NCI-H1092 treated with DMSO at 0.1 percent for 48 hours (cell line): ENCODE measurements at regions not wholly inside any gene's neighbourhood (a gene's known extent, or its start where the extent isn't known, plus 50 kb on each side); places are given as distances from the start of the nearest gene placed in this dataset.

Source experiments
- DNase-seq: peaks from one replicate; lab custom pipeline; 2025; lab: John Stamatoyannopoulos, UW

DNA sequence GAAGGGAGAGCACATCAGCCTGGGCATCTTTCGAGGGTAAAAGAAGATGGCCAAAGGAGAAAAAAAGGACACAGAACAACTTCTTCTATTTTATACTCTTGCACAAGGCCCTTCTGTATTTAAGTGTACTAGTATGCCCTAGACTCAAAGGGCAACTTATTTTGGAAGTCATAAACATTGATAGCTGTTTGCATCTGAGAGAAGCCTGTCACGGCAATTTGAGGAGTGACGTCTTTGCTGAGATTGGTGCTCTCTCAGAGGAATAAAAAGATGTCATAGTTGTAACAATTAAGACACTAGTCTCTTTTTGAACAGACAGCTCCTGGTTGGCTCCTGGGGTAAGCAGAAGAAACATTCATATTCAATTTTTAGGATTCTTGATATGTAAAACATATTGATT, 260.4 kb upstream of the TTC14 start:
- no peak for DNase-seq

DNA sequence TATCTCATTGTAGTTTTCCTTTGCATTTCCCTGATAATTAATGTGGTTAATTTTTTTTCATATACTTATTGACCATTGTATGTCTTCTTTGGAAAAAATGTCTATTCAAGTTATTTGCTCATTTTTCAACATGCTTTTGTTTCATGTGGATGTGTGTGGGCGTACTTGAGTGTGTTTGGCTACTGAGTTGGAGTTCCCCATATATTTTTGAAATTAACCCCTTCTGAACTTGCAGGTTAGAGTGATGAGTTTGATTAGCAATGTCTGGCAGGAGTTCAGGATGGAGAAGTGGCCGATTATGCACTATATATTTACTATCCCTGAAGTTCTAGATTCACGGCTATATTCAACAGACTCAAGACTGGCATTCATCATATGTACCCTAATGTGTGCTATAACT, 250.4 kb upstream of the TTC14 start:
- DNase-seq, result no peak

DNA sequence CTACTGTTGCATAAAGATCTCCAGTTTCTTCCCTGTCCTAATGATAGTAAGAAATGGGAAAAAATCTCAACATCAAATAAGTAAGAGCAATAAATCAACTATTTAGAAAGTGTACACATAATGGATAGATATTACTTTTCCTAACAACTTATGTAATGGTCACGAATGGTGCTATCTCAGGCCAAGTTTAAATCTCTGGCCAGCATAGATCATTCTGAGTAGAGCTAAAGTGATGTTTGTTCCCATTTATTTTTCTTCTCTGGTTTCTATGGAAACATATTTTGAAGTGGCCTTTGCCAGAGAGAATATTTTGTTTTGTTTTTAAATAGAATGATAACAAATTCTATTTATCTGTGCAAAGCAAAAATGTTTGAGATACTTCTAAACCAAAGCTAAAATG, 249.7 kb upstream of the TTC14 start:
- no peak for DNase-seq

DNA sequence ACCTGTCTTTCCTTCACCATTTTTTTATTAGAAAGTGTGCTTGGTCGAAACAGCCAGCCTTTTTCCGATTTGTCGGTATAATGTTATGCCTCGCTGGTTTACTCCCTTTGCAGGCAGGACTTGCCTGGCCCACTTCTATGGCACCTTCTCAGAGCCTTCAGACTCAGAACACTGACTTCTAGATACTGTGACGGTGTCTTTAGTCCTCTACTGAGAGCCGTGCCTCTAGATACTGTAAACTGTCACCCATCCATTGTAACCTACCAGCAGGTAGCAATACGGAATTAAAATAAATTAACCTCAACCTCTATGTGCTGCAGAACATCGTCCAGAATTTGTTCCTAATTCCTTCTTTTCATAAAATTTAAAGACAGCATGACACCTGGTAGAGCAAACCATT, 247.7 kb upstream of the TTC14 start:
- DNase-seq, result no peak

DNA sequence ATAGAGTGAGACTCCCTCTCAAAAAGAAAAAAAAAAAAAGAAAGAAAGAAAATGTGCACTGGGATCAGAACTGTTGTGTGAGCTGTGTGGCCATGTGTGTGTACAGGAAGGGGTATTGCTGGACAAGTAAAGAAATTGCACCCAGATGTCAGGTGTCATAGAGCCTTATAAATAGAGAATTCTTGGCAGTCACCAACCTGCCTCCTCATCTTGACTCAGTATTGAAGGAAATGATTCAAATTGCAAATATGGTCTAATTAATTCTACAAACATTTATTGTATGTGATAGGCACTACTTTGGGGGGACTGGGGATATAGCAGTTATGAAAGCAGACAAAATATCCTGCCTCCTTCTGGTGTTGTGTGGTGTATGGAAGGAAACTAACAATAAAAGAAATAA, 243.8 kb upstream of the TTC14 start:
- DNase-seq, result no peak

DNA sequence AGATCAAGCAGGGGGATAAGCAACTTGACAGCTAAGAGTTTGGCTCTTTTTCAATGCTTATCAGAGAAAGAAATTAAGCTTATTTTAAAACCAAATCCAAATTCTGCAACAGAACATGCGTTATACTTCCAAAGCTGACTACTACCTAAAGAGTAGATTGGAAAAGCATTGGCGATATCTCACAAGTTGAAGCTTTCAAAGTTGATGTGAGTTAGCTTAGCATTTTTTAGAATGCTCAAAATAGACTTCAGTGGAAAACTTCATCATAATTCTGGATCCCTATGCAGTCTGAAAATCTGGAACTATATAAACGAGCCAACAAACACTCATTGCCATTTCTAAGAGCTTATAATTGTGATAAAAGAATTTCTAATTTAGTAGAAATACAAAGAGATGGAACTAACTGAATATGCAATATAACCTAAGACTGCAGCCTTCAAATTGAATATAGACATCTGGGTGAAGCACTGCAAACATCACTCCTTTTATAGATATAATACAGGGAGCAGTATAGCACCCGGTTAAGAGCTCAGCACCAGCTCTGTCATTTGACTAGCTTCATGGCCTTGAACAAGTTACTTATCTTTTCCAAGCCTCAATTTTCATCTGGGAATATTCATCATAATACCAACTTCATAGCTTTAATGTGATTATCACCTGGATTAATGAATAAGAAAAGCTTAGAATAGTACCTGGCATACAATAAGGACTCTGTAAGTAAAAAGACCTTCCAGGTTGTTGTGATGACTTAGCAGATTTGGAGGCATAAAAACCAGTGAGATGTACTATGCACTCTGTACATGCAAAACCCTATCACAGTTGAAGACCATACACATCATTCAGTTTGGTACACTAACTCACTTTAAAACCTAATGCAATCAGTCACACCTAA, 242.7 kb upstream of the TTC14 start:
- no peak for DNase-seq

DNA sequence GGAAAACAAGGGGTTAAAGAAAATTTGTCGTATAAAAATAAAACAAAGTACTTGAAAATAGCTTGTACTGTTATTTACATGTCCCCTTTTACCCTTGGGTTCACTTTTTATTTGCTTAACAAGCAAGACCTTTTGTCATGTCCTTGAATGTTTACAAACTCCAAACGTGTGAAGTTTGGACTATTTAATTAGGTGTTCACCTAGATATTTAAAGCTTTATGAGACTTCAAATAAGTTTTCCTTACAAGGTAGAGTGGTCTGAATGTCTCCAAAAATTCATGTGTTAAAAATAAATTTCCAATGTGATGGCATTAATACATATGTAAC, 242.0 kb upstream of the TTC14 start:
- DNase-seq, result no peak

DNA sequence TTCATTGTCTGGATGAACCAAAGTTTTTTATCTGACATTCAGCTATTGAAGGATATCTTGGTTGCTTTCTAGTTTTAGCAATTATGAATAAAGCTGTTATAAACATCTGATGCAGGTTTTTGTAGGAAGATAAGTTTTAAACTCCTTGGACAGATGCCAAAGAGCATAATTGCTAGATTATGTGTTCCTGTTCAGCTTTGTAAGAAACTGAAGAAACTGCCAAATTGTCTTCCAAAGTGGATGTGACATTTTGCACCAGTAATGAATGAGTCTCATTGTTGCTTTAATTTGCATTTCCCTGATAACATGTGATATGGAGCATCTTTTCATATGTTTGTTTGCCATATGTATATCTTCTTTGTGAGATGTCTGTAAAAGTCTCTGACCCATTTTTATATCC, 239.9 kb upstream of the TTC14 start:
- DNase-seq, result no peak

DNA sequence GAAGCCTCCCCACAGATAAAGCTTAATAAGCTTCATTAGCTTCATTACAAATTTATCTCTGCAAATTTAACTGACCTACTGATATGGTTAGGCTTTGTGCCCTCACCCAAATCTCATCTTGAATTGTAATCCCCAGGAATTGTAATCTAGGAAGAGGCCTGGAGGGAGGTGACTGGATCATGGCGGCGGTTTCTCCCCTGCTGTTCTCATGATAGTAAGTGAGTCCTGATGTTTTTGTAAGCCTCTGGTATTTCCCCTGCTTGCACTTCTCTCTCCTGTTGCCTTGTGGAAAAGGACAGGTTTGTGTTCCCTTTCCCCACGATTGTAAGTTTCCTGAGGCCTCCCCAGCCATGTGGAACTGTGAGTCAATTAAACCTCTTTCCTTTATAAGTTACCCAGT, 226.1 kb upstream of the TTC14 start:
- no peak for DNase-seq

DNA sequence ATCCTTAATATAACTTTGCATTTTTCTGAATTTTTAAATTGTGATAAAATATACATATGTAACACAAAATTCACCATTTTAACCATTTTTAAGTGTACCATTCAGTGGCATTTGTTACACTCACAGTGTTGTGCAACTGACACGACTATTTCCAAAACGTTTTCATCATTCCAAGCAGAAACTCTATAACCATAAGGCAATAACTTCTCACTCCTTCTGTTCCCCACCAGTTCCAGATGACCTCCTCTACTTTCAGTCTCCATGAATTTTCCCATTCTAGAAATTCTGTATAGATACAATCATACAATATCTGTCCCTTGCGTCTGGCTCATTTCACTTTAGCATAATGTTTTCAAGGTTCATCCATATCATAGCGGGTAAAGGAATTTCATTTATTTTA, 223.5 kb upstream of the TTC14 start:
- DNase-seq, result no peak

DNA sequence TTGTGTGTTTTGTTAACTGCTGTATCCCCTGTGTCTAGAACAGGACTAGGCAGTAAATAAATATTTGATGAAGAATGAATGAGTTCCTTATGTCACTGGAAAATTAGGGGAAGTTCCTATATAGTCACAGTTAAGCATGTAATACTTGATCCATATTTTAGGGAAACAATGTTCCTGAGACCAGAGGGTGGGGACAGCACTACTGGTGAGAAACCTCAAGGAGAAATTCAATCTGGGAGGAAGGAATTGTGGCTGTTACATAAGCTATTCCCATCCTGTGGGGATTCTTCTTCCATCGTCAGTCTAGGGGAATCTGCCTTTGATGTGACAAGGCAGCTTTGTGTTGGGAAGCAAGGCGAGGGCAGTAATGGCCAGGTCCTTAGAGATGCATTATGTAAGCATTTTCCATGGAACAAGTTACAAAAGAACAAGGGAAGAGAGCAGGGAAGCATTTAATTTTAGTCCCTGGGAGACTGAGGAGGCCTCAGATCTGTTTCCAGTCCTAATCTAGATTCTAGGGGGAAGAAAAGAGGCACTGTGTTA, 219.3 kb upstream of the TTC14 start:
- DNase-seq, result no peak

DNA sequence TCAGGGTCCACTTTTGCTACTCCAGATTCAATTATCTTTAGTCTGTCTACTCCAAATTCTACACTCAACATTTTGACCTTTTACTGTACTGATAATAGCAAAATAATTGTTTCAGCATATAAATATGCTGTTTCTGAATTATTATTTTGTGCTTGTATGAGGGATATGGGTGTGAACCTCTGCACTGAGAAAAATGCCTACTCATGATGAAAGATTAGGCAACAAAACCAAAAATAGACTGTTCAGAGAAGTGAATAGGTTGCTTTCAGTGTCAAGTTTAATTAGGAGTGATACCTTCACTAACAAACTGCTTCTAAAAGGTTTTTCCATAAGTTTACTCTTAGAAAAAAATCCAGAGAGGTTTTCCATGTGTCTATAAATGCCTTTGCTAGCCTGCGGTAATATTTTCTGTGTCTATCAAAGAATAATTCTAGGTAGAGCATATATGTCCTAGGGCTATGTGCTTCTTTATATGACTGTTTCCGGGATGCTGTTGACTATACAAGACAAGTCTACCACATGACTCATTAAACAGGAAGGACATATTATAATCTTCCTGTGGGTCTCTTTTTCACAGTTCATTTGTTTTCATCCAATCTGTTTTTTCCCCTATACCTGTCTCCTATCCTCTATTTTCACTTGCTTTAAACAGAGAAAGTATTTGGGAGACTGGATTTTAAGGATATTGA, 218.5 kb upstream of the TTC14 start:
- no peak for DNase-seq

DNA sequence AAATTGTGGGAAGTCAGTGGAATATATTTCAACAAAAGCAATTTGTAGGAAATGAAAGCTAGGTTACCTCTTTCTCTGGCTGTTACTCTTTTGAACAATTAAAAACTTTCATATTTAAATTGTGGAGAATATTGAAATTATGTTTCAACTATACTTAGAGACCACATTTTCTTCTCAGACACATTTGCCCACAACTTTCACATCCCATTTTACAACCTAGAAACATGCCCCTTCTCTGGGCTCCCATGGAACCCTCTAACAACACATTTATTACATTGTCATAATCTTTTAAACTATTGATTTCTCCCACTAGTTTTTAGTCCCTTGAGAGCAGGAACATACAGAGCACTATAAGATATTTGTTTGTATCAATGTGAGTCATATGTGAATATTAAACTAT, 211.7 kb upstream of the TTC14 start:
- DNase-seq, result no peak

DNA sequence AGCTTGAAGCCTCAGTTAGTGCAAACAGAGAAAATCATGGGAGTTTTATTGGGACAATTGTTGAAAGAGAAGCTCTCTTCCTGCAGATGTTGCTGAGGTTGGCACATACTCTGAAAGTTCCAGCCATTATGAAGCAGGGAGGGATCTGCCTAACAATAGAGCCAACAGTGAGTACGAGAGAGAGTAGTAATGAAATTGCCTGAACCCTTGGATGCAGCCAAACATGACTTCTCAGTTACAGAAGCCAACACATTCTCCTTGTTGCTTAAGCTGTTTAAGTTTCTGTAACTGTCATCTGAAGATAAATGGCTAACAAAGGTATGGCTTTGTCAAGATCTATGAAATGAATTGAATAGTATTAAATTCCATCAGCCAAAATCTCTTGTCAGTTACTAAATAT, 211.0 kb upstream of the TTC14 start:
- DNase-seq, result no peak

DNA sequence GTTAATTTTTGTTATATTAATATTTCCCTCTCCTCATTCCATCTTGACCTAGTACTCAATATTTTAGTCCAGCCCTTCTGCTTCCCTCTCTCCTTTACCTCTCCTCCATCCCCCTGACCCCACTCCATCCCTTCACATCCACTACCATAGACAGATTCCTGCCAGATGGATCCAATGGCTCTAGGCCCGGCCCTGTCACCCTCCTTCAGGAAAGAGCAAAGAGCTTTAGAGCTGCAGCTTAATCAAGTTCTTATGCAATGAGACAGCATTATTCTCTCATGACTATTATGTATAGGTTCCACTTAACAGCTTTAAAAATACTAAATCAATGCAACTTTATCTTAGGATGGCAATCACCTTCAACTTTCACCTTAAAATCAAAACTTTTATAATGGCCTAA, 200.7 kb upstream of the TTC14 start:
- DNase-seq, result no peak

DNA sequence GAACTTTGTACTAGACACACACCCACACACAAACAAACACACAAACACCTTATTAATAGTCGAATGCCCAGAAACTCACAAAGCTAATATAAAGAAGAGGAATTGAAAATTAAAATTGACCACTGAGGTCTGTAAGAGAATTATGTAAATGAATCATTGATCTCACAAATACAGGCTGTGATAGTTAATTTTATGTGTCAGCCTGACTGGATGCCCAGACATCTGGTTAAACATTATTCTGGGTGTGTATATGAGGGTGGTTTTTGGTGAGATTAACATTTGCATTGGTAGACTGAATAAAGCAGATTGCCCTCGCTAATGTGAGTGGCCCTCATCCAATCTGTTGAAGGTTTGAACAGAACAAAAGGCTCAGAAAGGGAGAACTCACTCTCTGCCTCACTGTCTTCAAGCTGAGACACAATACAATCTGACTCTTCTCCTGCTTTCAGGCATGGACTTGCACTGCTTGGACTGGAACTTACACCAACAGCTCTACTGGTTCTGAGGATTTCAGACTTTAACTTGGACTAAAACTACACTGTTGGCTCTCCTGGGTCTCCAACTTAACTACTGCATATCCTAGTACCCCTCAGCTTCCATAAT, 199.4 kb upstream of the TTC14 start:
- no peak for DNase-seq

DNA sequence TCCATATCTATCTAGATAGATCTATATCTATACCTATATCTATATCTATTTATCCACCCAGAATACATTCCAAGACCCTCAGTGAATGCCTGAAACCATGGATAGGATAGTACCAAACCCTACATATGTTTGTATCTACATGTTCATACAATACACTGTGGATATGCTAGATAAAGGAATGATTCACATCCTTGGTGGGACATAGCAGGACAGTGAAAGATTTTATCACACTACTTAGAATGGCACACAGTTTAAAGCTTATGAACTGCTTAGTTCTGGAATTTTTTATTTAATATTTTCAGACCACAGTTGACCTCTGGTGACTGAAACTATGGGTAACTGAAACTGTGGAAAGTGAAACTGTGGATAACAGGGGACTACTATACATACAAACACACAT, 198.8 kb upstream of the TTC14 start:
- no peak for DNase-seq

DNA sequence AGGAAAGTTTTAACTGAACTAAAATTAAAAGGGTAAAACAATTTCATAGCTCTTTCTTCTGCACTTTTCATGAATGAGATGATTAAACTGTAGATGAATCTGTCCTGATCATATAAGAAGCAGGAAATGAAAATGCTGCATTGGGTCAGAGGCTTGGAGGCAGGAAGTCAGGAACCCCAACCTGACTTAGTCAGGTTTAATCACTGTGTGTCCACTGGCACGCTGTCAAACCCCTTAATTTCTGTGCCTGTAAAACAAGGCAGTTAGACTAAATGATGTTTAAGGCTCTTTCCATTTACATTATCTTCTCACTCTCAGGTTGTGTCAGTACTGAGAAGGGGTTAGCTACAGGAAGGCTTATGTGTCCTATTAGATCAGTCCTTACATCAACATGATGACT, 193.3 kb upstream of the TTC14 start:
- no peak for DNase-seq

DNA sequence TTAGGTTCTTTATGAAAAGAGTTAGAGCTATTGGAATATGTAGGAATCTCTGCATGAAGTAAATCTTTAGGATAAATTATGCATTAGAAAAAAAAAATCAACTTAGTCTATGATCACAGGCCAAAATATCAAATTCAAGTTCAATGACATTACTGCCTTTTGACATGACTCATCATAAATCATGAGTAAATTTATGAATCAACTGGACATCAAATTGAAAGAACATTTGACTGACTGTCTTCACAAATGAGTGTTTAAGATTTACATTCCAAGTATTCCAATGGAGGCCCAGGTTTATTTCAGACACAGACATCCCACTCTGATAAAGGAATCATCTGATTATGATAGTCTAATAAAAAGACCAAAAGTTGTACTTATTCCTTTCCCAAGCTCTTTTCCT, 192.8 kb upstream of the TTC14 start:
- DNase-seq, result no peak

DNA sequence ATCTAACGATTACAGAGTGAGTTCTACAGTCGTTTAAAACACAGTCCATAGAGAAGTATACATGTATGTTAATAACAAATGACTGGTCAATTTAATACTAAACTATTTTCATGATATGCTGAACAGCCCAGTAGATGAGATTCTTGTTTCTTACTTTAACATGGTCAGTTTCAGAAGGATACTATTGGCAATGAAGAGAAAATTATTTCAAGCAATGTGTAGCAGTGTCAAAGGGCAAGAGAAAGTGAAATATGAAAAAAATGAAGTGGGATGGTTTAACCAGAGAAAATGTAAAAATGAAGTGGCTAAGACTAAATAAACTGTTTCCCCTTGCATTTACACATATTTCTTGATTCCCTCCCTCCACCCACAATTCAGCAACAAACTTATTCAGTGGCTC, 192.1 kb upstream of the TTC14 start:
- DNase-seq, result no peak

DNA sequence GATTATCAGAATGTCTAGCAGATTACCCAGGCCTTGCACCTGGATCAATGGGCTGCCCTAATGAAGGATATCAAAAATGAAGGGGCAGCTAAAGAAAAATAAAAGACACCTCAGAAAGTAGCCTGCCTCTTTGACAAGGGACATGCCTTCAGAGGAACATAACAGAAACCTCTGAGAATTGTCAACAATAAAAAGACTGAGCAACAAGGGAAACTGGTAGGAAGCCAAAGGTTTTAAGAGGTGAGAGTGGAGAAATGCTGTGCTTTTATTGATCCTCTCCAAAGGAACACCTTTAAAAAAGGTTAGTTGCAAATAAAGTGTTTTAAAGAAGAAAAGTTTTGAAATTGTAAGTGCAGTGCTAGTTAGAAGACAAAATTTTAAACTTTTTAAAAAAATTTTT, 187.8 kb upstream of the TTC14 start:
- no peak for DNase-seq

DNA sequence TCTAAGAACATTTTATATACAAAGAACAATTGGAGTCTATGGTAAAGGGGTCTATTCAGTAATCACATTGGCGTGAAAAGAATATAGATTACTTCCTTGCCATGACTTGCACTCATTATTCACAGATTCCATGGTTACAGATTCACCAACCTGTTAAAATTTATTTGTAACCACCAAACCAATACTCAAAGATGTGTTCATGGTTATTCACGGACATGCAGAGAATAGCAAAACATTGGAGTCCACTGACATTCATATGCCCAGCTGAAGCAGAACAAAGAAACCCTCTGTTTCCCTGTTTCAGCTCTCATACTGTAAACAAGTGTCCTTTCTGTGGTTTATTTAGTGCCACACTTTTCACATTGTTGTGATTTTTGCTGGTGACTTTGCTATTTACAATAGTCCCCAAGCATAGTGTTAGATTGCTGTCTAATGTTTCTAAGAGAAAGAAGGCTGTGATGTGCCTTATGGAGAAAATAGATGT, 185.8 kb upstream of the TTC14 start:
- DNase-seq, result no peak

DNA sequence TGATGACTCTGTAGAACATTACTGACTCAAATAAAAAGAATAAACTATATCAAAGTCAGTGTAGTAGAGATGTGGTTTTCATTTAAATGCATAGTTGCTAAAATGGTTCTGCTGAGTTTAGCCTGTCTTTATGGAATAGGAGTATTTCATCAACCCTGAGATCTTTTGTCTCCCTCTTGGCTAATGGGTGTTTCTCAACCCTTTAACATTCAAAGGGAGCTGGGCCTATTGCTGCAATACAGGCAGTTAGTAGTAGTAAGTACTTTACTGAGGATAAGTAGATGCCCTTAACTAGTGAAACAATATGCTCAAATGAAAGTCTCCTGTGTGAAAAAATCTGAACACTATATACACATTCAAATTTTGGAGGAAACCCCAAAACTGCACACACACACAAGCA, 184.7 kb upstream of the TTC14 start:
- DNase-seq, result no peak
